HCT116 (cell line): ENCODE measurements at regions not wholly inside any gene's neighbourhood (a gene's known extent, or its start where the extent isn't known, plus 50 kb on each side); places are given as distances from the start of the nearest gene placed in this dataset.

ENCODE experiments used
- ATAC-seq: fragments of 200-7000 bp; cut with Tn5 transposase; 2 replicates; pipeline ENCODE4 v1.9.1; 2020; ENCODE audit warnings: mild to moderate bottlenecking, moderate library complexity
- BruUV-seq: library from RNA; stranded (reverse); fragments of 400-500 nt; replicated peaks from 2 replicates; lab custom pipeline; 2021; lab: Mats Ljungman, UMichigan
- CTCF ChIA-PET: fragments of 300-600 bp; sonication (Branson Sonifier 250); formaldehyde crosslinking; loops from one replicate; lab custom pipeline; 2021; ENCODE audit warnings: antibody characterized with exemption; lab: Charles Lee
- POLR2A ChIA-PET: fragments of 300-600, 350-600 bp; sonication (Branson Sonifier 250); formaldehyde crosslinking; loops from one replicate; lab custom pipeline; 2021; ENCODE audit warnings: antibody characterized with exemption; lab: Charles Lee
- RAD21 ChIA-PET, 2 experiments: fragments of 300-600 bp; sonication (Branson Sonifier 250); formaldehyde crosslinking; loops; one replicate each; lab custom pipeline; 2023; ENCODE audit warnings: low total read pairs in 2 of 2; ENCODE audit not compliant: uncharacterized antibody in 2 of 2, unreplicated experiment in 2 of 2, low non-redundant PET in 1 of 2; lab: Charles Lee
- DNase-seq: peaks from one replicate; pipeline ENCODE4 v3.0.0-alpha.2; 2010; ENCODE audit warnings: low read depth, low spot score
- H2AFZ ChIP-seq: fragments of 200-600 bp; shearing (Covaris generic), sonication (generic); 2 replicates; pipeline ENCODE4 v1.6.1; 2017; ENCODE audit warnings: low read depth, mixed run types, mixed read lengths, antibody characterized with exemption, low read length; ENCODE audit not compliant: poor library complexity, severe bottlenecking
- H3K27ac ChIP-seq: 2 replicates; pipeline ENCODE4 v1.5.1; 2012; ENCODE audit warnings: low read depth, low read length
- H3K27me3 ChIP-seq: fragments of 200-600 bp; sonication (generic); 2 replicates; pipeline ENCODE4 v1.6.1; 2016; ENCODE audit warnings: mixed run types, low read length, mixed read lengths; ENCODE audit not compliant: insufficient read depth
- H3K36me3 ChIP-seq, 2 experiments: fragments of 200-500 bp in 1 of 2; fragments of 200-600 bp in 1 of 2; sonication (Bioruptor generic) in 1 of 2; sonication (generic) in 1 of 2; 2 replicates each; pipeline versions ENCODE4 v1.5.1 to v1.6.1; 2014 to 2016; ENCODE audit warnings: low read length in 2 of 2, inconsistent platforms in 1 of 2, mixed read lengths in 1 of 2, mixed run types in 1 of 2; ENCODE audit not compliant: insufficient read depth in 2 of 2, control insufficient read depth in 1 of 2
- H3K4me1 ChIP-seq, 2 experiments: fragments of 200-600 bp in 1 of 2; sonication (generic) in 1 of 2; 2 replicates each; pipeline versions ENCODE4 v1.5.1 to v1.6.1; 2012 to 2017; ENCODE audit warnings: low read length in 2 of 2, inconsistent platforms in 1 of 2, mild to moderate bottlenecking in 1 of 2, mixed read lengths in 1 of 2, mixed run types in 1 of 2, moderate library complexity in 1 of 2; ENCODE audit not compliant: insufficient read depth in 2 of 2, control insufficient read depth in 1 of 2
- H3K4me2 ChIP-seq: fragments of 200-600 bp; sonication (generic); 2 replicates; pipeline ENCODE4 v1.6.1; 2017; ENCODE audit warnings: mixed run types, low read length, mixed read lengths
- H3K4me3 ChIP-seq, 2 experiments: fragments of 200-600 bp in 1 of 2; sonication (generic) in 1 of 2; replicated peaks in 1 of 2; 2 replicates each; pipeline ENCODE4 v1.5.1; 2011 to 2016; ENCODE audit warnings: low read length in 2 of 2, control low read depth in 1 of 2, low read depth in 1 of 2, mild to moderate bottlenecking in 1 of 2, mixed read lengths in 1 of 2, mixed run types in 1 of 2
- H3K79me2 ChIP-seq: fragments of 200-600 bp; sonication (generic); 2 replicates; pipeline ENCODE4 v1.6.1; 2017; ENCODE audit warnings: mild to moderate bottlenecking, mixed run types, low read length, moderate library complexity, mixed read lengths; ENCODE audit not compliant: insufficient read depth
- H3K9ac ChIP-seq: fragments of 200-600 bp; sonication (generic); 2 replicates; pipeline ENCODE4 v1.6.1; 2016; ENCODE audit warnings: low read length, mixed read lengths
- H3K9me2 ChIP-seq: fragments of 200-600 bp; sonication (generic), shearing (Covaris generic); 2 replicates; pipeline ENCODE4 v1.6.1; 2017; ENCODE audit warnings: mixed run types, mild to moderate bottlenecking, moderate library complexity; ENCODE audit not compliant: insufficient read depth
- H3K9me3 ChIP-seq, 2 experiments: fragments of 200-500 bp in 1 of 2; fragments of 200-600 bp in 1 of 2; sonication (Bioruptor generic) in 1 of 2; sonication (generic) in 1 of 2; 2 replicates each; pipeline ENCODE4 v1.6.1; 2014 to 2017; ENCODE audit warnings: low read length in 2 of 2, mixed read lengths in 2 of 2, inconsistent platforms in 1 of 2, low read depth in 1 of 2, mild to moderate bottlenecking in 1 of 2, mixed run types in 1 of 2, moderate library complexity in 1 of 2; ENCODE audit not compliant: control insufficient read depth in 1 of 2, insufficient read depth in 1 of 2
- H4K20me1 ChIP-seq: fragments of 200-600 bp; sonication (generic), shearing (Covaris generic); 2 replicates; pipeline ENCODE4 v1.6.1; 2017; ENCODE audit warnings: mixed run types, mild to moderate bottlenecking, moderate library complexity; ENCODE audit not compliant: insufficient read depth
- CBX3 ChIP-seq: IDR thresholded peaks from 2 replicates; pipeline ENCODE4 v1.6.1; 2012; ENCODE audit warnings: low read depth
- CEBPB ChIP-seq: IDR thresholded peaks from 2 replicates; pipeline ENCODE4 v1.6.1; 2012; ENCODE audit warnings: low read depth
- EGR1 ChIP-seq: IDR thresholded peaks from 2 replicates; pipeline ENCODE4 v1.6.1; 2012; ENCODE audit warnings: low read depth
- ELF1 ChIP-seq: IDR thresholded peaks from 2 replicates; pipeline ENCODE4 v1.6.1; 2012; ENCODE audit warnings: low read depth, borderline replicate concordance
- EZH2 ChIP-seq: fragments of 200-600 bp; sonication (generic); IDR thresholded peaks from 2 replicates; pipeline ENCODE4 v1.6.1; 2017; ENCODE audit warnings: antibody characterized with exemption, mixed run types
- EZH2phosphoT487 ChIP-seq: fragments of 200-600 bp; IDR thresholded peaks from 2 replicates; pipeline ENCODE4 v1.6.1; 2018; ENCODE audit warnings: antibody characterized with exemption, borderline replicate concordance
- FOSL1 ChIP-seq: IDR thresholded peaks from 2 replicates; pipeline ENCODE4 v1.6.1; 2012; ENCODE audit warnings: low read depth
- JUND ChIP-seq: IDR thresholded peaks from 2 replicates; pipeline ENCODE4 v1.6.1; 2012
- POLR2AphosphoS5 ChIP-seq: IDR thresholded peaks from 2 replicates; pipeline ENCODE4 v1.6.1; 2011; ENCODE audit warnings: mild to moderate bottlenecking, low read depth, low read length, moderate library complexity
- RAD21 ChIP-seq: IDR thresholded peaks from 2 replicates; pipeline ENCODE4 v1.6.1; 2012; ENCODE audit warnings: low read depth, mild to moderate bottlenecking
- SIN3A ChIP-seq: IDR thresholded peaks from 2 replicates; pipeline ENCODE4 v1.6.1; 2012; ENCODE audit warnings: low read depth
- SP1 ChIP-seq: IDR thresholded peaks from 2 replicates; pipeline ENCODE4 v1.6.1; 2012; ENCODE audit warnings: low read depth
- SRF ChIP-seq: IDR thresholded peaks from 2 replicates; pipeline ENCODE4 v1.6.1; 2012; ENCODE audit warnings: low read depth
- TCF7L2 ChIP-seq: IDR thresholded peaks from 2 replicates; pipeline ENCODE4 v1.7.0; 2011; ENCODE audit warnings: borderline replicate concordance, inconsistent platforms; ENCODE audit not compliant: insufficient read depth, insufficient read length; ENCODE audit errors: extremely low read depth
- YY1 ChIP-seq: IDR thresholded peaks from 2 replicates; pipeline ENCODE4 v1.6.1; 2011; ENCODE audit warnings: low read length, low read depth, moderate library complexity, mild to moderate bottlenecking; ENCODE audit not compliant: insufficient replicate concordance; ENCODE audit errors: extremely low read depth
- ZFX ChIP-seq: fragments of 450-650 bp; IDR thresholded peaks from 2 replicates; pipeline ENCODE4 v1.6.1; 2017
- ZNF274 ChIP-seq: fragments of 200-500 bp; sonication (Bioruptor generic); IDR thresholded peaks from 2 replicates; pipeline ENCODE4 v1.6.1; 2014; ENCODE audit warnings: mild to moderate bottlenecking, low read depth, low read length, inconsistent platforms
- intact Hi-C: fragments of 100-400 bp; cut with micrococcal nuclease; formaldehyde crosslinking; loops from 2 replicates; pipeline ENCODE4 v1.10.0; 2022
- TF ChIP-seq, protein P1 (sequence below), 3 experiments: fragments of 200-600 bp in 1 of 3; sonication (generic) in 1 of 3; IDR thresholded peaks in 2 of 3; conservative IDR thresholded peaks in 1 of 3; 2 replicates each; pipeline ENCODE4 v1.5.1; 2012 to 2017; ENCODE audit warnings: low read depth in 2 of 3, low read length in 2 of 3, antibody characterized with exemption in 1 of 3, borderline replicate concordance in 1 of 3, control low read depth in 1 of 3, mild to moderate bottlenecking in 1 of 3, mixed read lengths in 1 of 3, mixed run types in 1 of 3, moderate library complexity in 1 of 3; ENCODE audit not compliant: insufficient read depth in 1 of 3
- TF ChIP-seq, protein P2 (sequence below): IDR thresholded peaks from 2 replicates; pipeline ENCODE4 v1.6.1; 2012; ENCODE audit warnings: low read depth

DNA sequence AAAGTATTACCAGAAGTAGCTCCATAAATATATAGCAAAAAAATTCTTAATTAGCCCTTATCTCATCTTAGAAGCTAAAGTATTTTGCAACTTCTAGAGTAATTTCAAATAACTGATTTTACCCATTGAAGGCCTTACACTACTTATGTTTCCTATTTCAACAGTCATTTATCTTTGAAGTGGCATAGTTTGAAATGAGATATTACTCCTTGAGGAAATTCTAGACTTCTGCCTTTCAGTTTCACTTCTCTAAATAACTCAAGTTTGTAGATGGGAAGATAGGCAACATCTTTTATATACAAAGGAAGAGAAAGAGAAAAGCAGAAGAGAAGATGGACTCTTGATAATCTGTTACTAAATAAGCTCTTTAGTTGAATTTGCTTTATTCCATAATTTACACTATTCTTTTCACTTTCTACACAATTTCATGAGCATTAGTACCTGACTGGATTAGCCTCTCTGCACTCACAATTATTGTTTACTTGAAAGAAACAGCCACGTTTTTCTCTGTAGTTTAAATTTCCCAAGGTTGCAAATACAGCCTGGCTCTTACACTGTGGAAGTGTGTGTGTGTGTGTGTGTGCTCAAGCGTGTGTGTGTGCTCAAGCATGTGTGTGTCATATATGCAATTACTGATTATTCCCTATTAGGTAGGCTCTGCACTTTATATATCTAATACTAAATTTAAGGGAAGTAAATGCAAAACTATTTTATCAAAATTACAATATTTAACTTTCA is 60.6 kb upstream of the EMB start:
- no TSS peak for BruUV-seq
- TF ChIP-seq, protein P1, sequence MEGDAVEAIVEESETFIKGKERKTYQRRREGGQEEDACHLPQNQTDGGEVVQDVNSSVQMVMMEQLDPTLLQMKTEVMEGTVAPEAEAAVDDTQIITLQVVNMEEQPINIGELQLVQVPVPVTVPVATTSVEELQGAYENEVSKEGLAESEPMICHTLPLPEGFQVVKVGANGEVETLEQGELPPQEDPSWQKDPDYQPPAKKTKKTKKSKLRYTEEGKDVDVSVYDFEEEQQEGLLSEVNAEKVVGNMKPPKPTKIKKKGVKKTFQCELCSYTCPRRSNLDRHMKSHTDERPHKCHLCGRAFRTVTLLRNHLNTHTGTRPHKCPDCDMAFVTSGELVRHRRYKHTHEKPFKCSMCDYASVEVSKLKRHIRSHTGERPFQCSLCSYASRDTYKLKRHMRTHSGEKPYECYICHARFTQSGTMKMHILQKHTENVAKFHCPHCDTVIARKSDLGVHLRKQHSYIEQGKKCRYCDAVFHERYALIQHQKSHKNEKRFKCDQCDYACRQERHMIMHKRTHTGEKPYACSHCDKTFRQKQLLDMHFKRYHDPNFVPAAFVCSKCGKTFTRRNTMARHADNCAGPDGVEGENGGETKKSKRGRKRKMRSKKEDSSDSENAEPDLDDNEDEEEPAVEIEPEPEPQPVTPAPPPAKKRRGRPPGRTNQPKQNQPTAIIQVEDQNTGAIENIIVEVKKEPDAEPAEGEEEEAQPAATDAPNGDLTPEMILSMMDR (IDR thresholded peaks at IDR 0.05 in 2 of 3, conservative IDR thresholded peaks at IDR 0.05 in 1 of 3; ENCODE audit: borderline replicate concordance in 1 of 3, insufficient read depth in 1 of 3, low read depth in 2 of 3, low read length in 2 of 3): no peak
- TF ChIP-seq, protein P2, sequence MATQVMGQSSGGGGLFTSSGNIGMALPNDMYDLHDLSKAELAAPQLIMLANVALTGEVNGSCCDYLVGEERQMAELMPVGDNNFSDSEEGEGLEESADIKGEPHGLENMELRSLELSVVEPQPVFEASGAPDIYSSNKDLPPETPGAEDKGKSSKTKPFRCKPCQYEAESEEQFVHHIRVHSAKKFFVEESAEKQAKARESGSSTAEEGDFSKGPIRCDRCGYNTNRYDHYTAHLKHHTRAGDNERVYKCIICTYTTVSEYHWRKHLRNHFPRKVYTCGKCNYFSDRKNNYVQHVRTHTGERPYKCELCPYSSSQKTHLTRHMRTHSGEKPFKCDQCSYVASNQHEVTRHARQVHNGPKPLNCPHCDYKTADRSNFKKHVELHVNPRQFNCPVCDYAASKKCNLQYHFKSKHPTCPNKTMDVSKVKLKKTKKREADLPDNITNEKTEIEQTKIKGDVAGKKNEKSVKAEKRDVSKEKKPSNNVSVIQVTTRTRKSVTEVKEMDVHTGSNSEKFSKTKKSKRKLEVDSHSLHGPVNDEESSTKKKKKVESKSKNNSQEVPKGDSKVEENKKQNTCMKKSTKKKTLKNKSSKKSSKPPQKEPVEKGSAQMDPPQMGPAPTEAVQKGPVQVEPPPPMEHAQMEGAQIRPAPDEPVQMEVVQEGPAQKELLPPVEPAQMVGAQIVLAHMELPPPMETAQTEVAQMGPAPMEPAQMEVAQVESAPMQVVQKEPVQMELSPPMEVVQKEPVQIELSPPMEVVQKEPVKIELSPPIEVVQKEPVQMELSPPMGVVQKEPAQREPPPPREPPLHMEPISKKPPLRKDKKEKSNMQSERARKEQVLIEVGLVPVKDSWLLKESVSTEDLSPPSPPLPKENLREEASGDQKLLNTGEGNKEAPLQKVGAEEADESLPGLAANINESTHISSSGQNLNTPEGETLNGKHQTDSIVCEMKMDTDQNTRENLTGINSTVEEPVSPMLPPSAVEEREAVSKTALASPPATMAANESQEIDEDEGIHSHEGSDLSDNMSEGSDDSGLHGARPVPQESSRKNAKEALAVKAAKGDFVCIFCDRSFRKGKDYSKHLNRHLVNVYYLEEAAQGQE: no peak
- TF ChIP-seq SRF (no peak), ZFX (no peak), CBX3 (no peak), SP1 (no peak), CEBPB (no peak), JUND (no peak), POLR2AphosphoS5 (no peak), FOSL1 (no peak), TCF7L2 (no peak), EGR1 (no peak), RAD21 (no peak), EZH2phosphoT487 (no peak), YY1 (no peak), SIN3A (no peak), ZNF274 (no peak), ELF1 (no peak), EZH2 (no peak)
- Histone ChIP-seq H3K27me3 (no peaks in the 10 kb centered on the region), H3K9ac (no peak overlapping the region), H3K27ac (no peak overlapping the region), H3K9me2 (no peaks in the 10 kb centered on the region), H3K4me2 (no peak overlapping the region), H4K20me1 (no peaks in the 10 kb centered on the region), H3K36me3 (no peaks in the 10 kb centered on the region), H2AFZ (no peak overlapping the region), H3K79me2 (no peaks in the 10 kb centered on the region), H3K4me1 (no peaks in the 10 kb centered on the region), H3K4me3 (no peak overlapping the region), H3K9me3 (no peaks in the 10 kb centered on the region)
- DNase-seq (no peak), ATAC-seq (no peak)
- ChIA-PET CTCF (interaction anchor here (2.2 kb wide), 1 partner anchor 12 kb away, joined by 5 read pairs; no protein-coding TSS in a partner anchor), POLR2A (no interaction called here), RAD21 (no interaction called here)
- intact Hi-C loops: loop anchor here (10.0 kb wide), 1 partner anchor 147 kb away; no protein-coding TSS in a partner anchor
